Heart left ventricle (tissue), 13 donors: ENCODE measurements at regions not wholly inside any gene's neighbourhood (a gene's known extent, or its start where the extent isn't known, plus 50 kb on each side); places are given as distances from the start of the nearest gene placed in this dataset.

Experiments used
- CTCF ChIP-seq, 12 donors: fragments of 200-600 bp; sonication (generic) in 4 of 12; IDR thresholded peaks; one replicate each; pipeline versions ENCODE4 v1.5.0 to v1.8.0; 2018 to 2022; ENCODE audit warnings: antibody characterized with exemption in 12 of 12, mild to moderate bottlenecking in 5 of 12
- POLR2A ChIP-seq, 2 donors: fragments of 450-650 bp; IDR thresholded peaks; one replicate each; pipeline ENCODE4 v1.6.1; 2017; ENCODE audit warnings: antibody characterized with exemption in 2 of 2, mild to moderate bottlenecking in 2 of 2, moderate library complexity in 2 of 2
- donor health status: ischemic (EF 13 %, LVEDD 7.1; RV severe dilation, severe dysfunction).
- donor health status: DM: no; HTN: yes; CAD: no.
- donor health status: DM: no; HTN: no; CAD: no.
- donor health status: ischemic (EF 25% LVEDD 6.9; RV normal size, moderate dysfunction).
- donor health status: ischemic (EF 25% LVEDD 5.7; RV mildly dilated, moderate dysfunction).
- donor health status: ischemic (EF 35%, LVEDD 5.7; RV mildly dilated, moderate dysfunction).
- donor health status: nonischemic (EF 11% LVEDD 7.7; RV severe dilation, severe dysfunction).
- donor health status: DM: yes; HTN: yes; CAD: no.
- donor health status: PGD.
- donor health status: ischemic (EF 29% LVEDD 5.4; RV normal size, mild dysfunction).
- donor health status: nonischemic (EF 23%, LVEDD 6.1; RV moderate dilation, normal function).

GRCh38 chr7:10767771-10768170 lies 205.9 kb upstream of the PHF14 start:
- TF ChIP-seq CTCF (IDR thresholded peaks at IDR 0.05) (no peak), POLR2A (IDR thresholded peaks at IDR 0.05) (no peak)
